ENCODE measurements at regions not wholly inside any gene's neighbourhood (a gene's known extent, or its start where the extent isn't known, plus 50 kb on each side); places are given as distances from the start of the nearest gene placed in this dataset.
"Not testable (repeated sequence)": the region's sequence is repeated elsewhere in the genome, so short reads cannot be mapped to it uniquely, and the experiment has no call there.

- DNase-seq (ENCODE audit: low read depth in 2 of 2), result no peak
These were observed 135.5 kb downstream of the CEMIP2 start for GRCh38 chr9:71632776-71633175.

- no peak for DNase-seq (ENCODE audit: low read depth in 2 of 2)
These were observed 137.8 kb downstream of the CEMIP2 start for GRCh38 chr9:71630377-71630995.

DNA sequence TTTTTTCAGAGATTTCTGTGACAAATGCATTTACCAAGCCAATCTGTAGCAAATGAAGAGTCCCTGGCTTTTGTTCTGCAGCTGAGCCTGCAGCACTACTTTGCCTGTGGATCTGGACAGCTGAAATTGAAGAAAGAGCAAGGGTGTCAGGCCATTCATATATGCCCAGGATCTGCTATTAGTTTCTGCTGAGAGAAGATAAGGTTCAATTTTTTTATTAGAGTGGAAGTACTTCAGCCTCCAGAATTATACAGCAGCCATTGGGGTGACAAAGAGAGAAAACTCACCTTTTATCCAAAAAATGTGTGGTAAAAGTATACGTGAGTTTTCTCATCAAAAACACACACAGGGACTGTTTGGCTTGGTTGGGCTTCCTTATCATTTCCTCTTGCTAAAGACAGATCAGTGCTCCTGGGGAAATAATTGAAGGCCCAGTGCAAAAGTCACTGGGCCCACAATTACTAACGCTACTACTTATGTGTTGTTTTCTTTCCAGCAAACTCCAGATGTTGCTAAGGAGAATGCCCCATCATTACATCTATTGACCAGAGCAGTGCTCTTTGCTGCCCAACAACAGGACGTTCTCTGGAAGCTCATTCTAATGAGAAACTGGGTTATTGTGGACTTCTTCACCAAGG lies 138.6 kb downstream of the CEMIP2 start:
- DNase-seq (ENCODE audit: low read depth in 2 of 2), result no peak

- DNase-seq (ENCODE audit: low read depth in 2 of 2), result no peak
These were observed 140.1 kb downstream of the CEMIP2 start for GRCh38 chr9:71628247-71628646.

DNA sequence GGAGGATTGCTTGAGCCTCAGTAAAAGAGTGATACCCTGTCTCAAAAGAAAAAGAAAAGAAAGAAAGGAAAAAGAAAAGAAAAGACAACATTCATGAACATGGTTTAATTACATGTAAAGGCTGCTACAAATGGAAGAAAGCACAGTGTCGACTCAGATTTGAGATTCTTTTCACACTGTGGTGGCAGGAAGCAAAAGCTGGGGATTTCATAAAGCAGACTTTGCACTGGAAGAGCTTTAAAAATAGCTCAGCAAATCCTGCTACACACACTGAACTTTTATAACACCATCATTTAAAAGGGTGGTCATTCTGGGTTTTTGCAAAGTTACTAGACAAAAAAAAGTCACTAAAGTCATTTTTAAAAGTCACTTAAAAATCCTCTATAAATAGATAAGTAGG lies 140.8 kb downstream of the CEMIP2 start:
- no peak for DNase-seq (ENCODE audit: low read depth in 2 of 2)

GRCh38 chr9:71626395-71626794 lies 141.9 kb downstream of the CEMIP2 start:
- no peak for DNase-seq (ENCODE audit: low read depth in 2 of 2)

- DNase-seq (ENCODE audit: low read depth in 2 of 2), result no peak
These were observed 143.6 kb downstream of the CEMIP2 start for GRCh38 chr9:71624728-71625127.

DNA sequence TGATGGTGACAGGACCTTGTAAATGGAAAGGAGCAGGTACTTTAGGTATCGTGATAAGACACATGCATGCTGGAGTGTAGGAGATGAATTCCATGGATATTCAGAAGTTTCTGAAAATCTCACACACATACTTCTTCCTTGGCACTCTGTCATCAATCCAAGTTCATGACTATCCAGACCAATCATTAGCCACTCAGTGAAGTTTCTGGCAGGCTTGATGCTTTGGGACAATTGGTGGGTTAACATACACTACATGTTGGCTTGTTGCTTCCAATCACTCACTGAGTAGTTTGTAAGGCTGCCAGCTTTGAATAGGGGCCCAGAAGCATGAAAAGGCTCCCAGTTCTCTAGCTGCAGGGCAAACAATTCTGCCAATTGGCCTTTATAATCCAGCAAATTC lies 147.6 kb downstream of the CEMIP2 start:
- no peak for DNase-seq (ENCODE audit: low read depth in 2 of 2)

- no peak for DNase-seq (ENCODE audit: low read depth in 2 of 2)
These were observed 148.0 kb downstream of the CEMIP2 start for GRCh38 chr9:71620331-71620730.

- DNase-seq (ENCODE audit: low read depth in 2 of 2), result no peak
These were observed 148.4 kb downstream of the CEMIP2 start for GRCh38 chr9:71619926-71620325.

- DNase-seq (ENCODE audit: low read depth in 2 of 2), result no peak
These were observed 153.8 kb downstream of the CEMIP2 start for GRCh38 chr9:71614409-71615010.

DNA sequence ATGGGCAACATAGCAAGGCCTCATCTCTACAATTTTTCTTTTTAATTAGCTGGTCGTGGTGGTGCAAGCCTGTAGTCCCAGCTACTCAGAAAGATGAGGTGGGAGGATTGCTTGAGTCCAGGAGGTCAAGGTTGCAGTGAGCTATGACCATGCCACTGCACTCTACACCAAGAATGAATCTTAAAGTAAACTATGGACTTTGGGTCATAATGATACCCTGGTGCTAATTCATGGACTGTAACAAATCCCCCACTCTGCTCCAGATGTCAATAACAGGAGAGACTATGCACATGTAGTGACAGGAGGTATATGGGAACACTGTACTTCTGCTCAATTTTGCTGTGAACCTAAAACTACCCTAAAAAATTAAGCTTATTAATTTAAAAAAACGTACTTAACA lies 155.4 kb downstream of the CEMIP2 start:
- DNase-seq (ENCODE audit: low read depth in 2 of 2), result no peak

- no peak for DNase-seq (ENCODE audit: low read depth in 2 of 2)
These were observed 158.9 kb downstream of the CEMIP2 start for GRCh38 chr9:71609448-71609830.

DNA sequence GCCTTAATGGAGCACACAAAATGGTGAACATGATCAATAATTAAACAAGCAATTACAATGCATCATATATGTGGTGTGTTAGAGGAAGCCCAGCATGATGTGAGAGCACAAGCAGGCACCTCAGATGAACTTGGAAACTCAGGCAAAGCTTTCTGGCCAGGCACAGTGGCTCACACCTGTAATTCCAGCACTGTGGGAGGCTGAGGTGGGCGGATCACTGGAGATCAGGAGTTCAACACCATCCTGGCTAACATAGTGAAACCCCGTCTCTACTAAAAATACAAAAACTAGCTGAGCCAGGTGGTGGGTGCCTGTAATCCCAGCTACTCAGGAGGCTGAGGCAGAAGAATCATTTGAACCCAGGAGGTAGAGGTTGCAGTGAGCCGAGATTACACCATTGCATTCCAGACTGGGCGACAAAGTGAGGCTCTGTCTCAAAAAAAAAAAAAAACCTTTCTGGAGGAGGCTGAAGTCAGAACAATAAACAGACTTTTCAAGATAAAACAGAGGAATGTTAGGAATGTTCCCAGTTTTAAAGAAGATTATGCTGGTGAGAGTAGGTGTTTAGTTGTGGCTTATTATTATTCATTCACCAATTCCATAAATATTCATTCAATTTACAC lies 159.4 kb downstream of the CEMIP2 start:
- DNase-seq (ENCODE audit: low read depth in 2 of 2), result no peak

GRCh38 chr9:71608021-71608420 lies 160.3 kb downstream of the CEMIP2 start:
- DNase-seq (ENCODE audit: low read depth in 2 of 2), result no peak

GRCh38 chr9:71607461-71607881 lies 160.8 kb downstream of the CEMIP2 start:
- no peak for DNase-seq (ENCODE audit: low read depth in 2 of 2)

GRCh38 chr9:71604197-71605063 lies 163.9 kb downstream of the CEMIP2 start:
- peak; percentile 74 to 75 for DNase-seq (ENCODE audit: low read depth in 2 of 2)

GRCh38 chr9:71602652-71603051 lies 165.7 kb downstream of the CEMIP2 start:
- no peak for DNase-seq (ENCODE audit: low read depth in 2 of 2)

DNA sequence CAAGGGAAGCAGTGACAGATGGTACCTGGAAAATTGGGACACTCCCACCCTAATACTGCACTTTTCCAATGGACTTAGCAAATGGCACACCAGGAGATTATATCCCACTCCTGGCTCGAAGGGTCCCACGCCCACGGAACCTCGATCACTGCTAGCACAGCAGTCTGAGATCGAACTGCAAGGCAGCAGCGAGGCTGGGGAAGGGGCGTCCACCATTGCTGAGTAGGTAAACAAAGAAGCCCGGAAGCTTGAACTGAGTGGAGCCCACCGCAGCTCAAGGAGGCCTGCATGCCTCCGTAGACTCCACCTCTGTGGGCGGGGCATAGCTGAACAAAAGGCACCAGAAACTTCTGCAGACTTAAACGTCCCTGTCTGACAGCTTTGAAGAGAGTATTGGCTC lies 172.6 kb downstream of the CEMIP2 start:
- not testable (repeated sequence) for DNase-seq (ENCODE audit: low read depth in 2 of 2)

GRCh38 chr9:71594541-71594940 lies 173.8 kb downstream of the CEMIP2 start:
- DNase-seq (ENCODE audit: low read depth in 2 of 2), result no peak

GRCh38 chr9:71592400-71592799 lies 175.9 kb downstream of the CEMIP2 start:
- DNase-seq (ENCODE audit: low read depth in 2 of 2), result no peak

GRCh38 chr9:71590362-71590761 lies 178.0 kb downstream of the CEMIP2 start:
- DNase-seq (ENCODE audit: low read depth in 2 of 2), result no peak

All from stimulated activated CD4-positive, alpha-beta T cell treated with anti-CD3 and anti-CD28 coated beads, Interleukin-1b, Interleukin-23, amount 100 ng/mL, for 4 hours (primary cell).